Stimulated activated CD4-positive, alpha-beta T cell treated with anti-CD3 and anti-CD28 coated beads, Interleukin-1b, Interleukin-23, amount 100 ng/mL, for 4 hours (primary cell): ENCODE measurements at regions not wholly inside any gene's neighbourhood (a gene's known extent, or its start where the extent isn't known, plus 50 kb on each side); places are given as distances from the start of the nearest gene placed in this dataset.

Source experiments
- DNase-seq, 2 donors: peaks; one replicate each; pipeline ENCODE4 v3.0.0-alpha.2; 2020; ENCODE audit warnings: low read depth in 2 of 2

DNA sequence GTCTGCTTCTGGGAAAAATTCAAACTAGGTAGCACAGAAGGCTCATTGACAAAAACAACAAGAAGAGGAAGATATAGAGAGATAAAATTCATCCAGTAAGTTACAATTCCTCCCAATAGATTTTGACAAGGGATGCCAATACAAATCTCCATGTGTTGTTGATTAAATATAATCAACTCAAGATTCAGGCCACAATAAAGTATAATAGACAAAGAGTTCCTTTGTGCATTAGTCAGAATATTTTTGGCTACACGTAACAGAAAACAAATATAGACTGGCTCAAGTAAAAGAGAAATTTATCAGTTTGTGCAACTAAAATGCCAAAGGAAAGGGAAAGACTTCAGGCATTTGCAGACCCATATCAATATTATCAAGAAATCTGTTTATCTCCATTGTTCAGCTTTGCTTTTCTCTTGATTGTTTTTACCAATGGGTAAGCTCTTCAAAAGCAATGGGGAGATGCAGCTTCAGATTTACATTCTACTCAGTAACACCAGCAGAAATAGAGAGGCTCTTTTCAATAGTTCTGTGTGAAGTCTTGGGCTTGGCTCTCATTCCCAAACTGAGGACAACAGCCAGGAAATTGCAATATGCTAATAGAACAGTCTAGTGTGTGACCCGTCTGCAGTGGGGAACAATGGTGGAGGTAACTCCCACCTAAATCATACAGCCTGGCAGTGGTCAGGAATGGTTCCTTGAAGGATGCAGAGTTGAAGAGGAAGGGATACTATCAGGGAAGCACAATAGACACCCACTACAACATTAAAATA, 77.6 kb upstream of the PROK2 start:
- DNase-seq = no peak

DNA sequence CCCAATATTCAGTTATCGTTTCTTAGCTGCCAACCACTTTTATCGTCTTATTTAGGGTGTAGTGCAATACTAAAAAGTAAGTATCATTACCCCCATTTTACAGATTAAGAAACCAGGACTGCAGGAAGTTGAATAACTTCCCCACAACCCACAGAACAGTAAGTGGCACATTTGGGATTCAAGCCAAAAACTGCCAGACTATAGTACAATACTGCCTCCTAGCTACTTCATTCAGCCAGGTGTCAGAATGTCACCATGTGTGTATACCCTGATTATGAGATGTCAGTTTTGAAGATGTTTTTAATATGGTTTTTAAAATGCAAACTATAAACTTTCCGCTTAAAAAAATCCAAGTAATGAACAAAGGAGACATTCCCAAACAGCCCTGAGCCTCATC, 74.2 kb upstream of the PROK2 start:
- peak in 1 of 2 donors; percentile 15 for DNase-seq

DNA sequence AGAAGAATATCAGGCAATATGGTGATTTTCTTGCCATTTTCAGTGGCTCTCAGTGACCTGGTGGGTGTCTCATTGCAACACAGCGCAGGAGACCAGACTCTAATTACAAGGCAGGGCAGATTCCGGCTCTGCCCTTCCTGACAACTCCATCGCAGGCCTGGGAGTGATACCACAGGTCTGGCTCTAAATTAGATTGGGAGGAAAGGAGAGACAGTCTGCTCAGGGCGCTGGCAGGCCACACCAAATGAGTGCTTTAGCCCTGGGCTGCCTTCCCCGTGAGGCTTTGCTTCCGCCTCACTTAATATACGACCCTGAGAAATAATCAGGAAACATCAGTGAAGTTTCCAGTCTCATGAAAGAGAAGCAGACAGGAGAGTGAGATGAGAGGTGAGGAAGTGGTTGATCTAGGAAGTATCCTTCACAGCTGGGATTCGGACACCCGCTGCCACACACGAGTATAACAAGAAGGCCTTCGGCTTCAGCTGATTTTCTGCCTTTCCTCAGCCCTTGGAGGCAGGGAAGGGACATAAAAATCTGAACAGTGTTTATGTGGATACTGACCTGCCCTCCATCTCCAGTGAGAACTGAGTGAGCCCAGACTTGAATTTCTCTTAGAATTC, 73.7 kb upstream of the PROK2 start:
- no peak for DNase-seq

DNA sequence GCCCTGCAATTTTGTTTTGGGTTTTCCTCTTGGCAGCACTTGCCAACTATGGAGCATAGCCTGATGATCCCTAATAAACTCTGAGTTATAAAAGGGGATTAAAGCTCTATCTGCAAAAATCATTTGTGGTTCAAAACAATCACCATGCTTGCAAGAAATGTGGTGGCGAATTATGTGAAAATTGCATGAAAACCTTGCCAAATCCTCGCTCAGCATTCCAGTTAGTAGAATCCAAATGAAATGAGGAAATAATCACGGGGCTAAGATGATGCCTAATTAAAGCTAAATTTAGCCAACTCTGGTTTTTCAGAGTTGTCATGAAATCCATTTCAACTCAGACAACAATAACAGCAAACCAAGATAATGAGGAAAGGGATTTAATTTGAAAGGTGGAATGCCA, 73.0 kb upstream of the PROK2 start:
- DNase-seq = no peak

DNA sequence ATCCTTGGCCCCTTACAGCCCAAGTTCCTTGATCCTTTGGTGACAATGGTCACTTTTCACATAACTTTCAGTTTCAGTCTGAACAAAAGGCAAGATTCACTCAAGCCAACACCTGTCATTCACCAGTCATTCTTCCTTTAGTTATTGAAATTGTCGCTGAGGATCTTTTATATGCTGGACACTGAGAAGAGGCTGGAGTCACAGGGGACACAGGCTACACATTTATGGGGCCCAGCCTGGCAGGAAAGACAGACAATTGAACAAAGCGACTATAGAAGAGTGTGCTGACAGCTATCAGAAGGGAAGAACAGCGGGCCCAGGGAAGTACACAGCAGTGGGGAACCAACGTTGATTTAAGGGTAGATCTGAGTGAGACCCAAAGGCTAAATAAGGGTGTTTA, 69.8 kb upstream of the PROK2 start:
- DNase-seq = no peak

DNA sequence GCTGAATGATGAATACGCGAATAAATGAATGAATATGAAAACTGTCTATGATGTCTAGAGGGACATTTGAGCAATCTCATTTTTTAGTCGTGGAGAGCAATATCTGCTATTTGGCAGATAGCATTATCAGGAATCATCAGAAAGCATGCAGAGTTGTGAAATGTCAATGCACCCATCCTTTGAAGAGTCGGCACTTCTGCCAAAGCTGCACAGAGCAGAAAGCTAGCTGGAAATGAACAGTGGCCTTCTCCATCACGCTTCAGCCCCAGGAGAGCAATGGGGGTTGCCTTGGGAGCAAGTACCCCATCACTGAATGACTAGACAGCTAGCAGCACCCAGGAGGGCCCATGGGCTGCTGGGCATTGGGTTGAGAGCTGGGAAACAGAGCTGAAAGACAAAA, 69.1 kb upstream of the PROK2 start:
- no peak for DNase-seq

DNA sequence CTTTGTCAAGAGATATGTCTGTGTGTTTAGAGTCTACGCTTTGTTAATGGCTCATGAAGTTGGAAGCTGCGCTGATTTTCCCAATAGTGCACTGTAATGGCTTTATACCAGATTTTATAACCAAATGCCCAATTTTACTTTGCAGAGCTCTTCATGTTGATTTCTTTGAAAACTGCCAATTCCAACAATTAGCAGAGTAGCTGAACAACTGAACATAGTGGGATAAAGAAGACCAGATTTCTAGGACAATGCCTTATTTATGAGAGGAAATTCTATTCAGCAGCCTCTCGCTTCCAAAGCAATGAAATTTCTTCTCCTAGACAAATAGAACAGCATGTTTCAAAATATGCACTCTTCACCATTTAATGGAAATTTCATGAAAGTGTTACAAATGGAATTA, 66.9 kb upstream of the PROK2 start:
- no peak for DNase-seq

DNA sequence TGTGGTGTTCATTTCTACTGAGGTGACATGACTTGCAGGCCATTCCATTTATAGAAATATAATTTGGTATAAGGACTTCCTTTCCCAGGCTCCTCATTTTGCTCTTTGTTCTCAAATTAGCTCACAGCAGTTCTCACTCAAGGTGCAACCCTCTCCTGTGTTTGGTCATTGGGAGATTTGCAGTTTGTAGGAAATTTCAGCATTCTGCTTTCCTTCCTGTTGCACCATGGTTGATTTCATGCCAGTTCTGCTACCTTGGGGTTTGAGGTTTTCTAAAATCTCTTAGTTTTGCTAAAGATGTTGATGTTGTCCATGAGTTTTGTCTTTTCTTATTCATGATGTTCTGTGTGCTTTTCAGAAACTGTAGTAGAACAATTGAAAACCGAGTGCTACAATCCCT, 65.7 kb upstream of the PROK2 start:
- DNase-seq = no peak

DNA sequence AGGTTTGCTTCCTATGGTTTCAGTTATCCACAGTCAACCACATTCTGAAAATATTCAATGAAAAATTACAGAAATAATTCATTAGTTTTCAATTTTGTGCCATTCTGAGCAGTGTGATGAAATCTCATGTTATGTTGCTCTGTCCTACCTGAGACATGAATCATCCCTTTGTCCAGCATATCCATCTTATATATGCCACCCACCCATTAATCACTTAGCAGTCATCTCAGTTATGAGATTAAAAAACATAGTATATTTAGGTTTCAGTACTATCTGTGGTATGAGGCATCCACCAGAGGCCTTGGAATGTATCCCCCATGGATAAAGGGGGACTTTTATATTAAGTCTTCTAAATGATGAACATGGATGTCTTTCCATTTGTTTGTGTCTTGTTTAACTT, 64.7 kb upstream of the PROK2 start:
- no peak for DNase-seq

DNA sequence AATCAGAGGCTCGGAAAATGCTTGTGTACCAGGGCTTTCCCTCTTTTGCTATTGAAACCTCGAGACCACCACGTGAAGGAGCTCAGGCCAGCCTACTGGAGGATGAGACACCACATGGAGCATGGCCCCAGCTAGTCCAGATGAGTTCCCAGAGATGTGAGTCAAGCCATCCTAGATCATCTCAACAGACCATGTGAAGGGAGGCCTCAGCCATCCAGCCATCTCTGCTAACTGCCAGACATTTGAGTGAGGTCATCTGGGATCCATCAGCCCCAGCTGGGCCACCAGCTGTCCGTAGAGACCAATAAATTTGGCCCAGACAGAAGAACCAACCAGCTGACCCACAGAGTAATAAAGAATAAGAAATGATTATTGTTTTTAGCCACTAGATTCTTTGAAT, 62.8 kb upstream of the PROK2 start:
- DNase-seq = no peak

DNA sequence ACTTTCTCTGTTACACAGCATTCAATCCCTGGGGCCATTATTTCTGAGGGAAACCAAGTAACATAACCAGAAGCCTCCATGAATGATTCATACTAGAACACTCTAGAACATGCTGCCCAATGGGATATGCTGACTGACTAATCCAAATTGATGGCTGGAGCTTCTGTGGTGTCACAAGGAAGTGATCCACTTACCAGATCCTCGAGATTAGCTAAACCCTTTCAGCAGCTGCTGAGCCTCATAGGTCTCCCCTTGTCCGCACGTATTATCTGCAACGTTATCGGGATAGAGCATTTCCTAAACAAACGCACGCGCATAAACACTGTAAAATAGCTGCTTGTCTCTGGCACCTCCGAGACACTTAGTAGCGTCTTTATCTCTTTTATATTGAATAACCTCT, 61.2 kb upstream of the PROK2 start:
- no peak for DNase-seq

DNA sequence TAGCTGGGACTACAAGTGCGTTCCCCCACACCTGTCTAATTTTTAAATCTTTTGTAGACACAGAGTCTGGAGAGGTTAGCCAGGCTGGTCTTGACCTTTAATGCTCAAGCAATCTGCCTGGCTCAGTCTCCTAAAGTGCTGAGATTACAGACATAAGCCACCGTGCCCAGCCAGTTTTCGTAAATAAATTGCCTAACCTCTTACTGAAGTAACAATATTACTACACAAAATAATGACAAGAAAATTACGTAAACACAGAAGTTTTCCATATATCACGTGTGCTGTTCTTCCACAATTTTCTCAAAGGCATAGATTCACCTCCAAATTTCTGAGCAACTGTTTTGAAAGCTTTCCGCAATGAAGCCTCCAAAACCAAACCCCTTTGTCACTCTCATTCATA, 58.1 kb upstream of the PROK2 start:
- no peak for DNase-seq

DNA sequence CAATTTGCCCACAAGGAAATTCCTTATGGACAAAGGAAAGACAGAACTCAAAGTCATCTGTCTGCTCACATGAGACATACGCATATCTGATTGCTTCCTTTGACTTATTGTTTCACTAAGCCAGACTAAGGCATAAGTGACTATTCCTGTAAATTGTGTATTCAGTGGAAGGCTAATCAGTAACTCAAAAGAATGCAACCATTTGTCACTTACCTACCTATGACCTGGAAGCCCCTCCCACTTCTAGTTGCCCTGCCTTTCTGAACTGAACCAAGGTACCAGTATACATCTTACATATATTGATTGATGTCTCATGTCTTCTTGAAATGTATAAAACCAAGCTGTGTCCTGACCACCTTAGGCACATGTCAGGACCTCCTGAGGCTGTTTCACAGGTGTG, 53.5 kb upstream of the PROK2 start:
- no peak for DNase-seq
